DND-41 (cell line): ENCODE measurements at regions not wholly inside any gene's neighbourhood (a gene's known extent, or its start where the extent isn't known, plus 50 kb on each side); places are given as distances from the start of the nearest gene placed in this dataset.

Experiments used
- EZH2 ChIP-seq: IDR thresholded peaks from 3 replicates; pipeline ENCODE4 v1.6.1; 2012; ENCODE audit warnings: borderline replicate concordance, low read depth, mild to moderate bottlenecking, moderate library complexity, low read length, inconsistent platforms; ENCODE audit not compliant: severe bottlenecking
- TF ChIP-seq, protein P1 (sequence below): IDR thresholded peaks from 2 replicates; pipeline ENCODE4 v1.5.1; 2012; ENCODE audit warnings: borderline replicate concordance, low read length, moderate library complexity, mild to moderate bottlenecking; ENCODE audit not compliant: poor library complexity, severe bottlenecking; ENCODE audit errors: extremely low read depth

DNA sequence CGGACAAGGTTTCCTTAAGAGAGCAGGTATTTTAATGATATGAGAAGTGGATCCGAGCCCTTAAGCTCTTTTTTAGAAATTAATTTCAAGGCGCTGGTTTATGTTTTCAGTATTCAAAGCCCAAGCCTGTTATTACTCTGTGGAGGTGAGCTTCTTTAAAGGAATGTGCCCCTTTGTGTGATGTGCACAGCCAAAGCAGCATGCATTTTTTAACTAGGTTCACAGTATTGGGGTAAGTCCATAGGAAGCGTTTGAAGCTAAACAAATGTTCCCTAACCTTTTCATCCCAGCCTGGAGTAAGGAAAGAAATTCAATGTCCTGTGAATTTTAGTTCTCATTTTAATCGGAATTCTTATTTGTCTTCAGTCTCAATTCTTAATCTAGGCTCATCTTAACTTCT is 217.5 kb downstream of the KCTD12 start:
- no peak for TF ChIP-seq EZH2
- TF ChIP-seq, protein P1, sequence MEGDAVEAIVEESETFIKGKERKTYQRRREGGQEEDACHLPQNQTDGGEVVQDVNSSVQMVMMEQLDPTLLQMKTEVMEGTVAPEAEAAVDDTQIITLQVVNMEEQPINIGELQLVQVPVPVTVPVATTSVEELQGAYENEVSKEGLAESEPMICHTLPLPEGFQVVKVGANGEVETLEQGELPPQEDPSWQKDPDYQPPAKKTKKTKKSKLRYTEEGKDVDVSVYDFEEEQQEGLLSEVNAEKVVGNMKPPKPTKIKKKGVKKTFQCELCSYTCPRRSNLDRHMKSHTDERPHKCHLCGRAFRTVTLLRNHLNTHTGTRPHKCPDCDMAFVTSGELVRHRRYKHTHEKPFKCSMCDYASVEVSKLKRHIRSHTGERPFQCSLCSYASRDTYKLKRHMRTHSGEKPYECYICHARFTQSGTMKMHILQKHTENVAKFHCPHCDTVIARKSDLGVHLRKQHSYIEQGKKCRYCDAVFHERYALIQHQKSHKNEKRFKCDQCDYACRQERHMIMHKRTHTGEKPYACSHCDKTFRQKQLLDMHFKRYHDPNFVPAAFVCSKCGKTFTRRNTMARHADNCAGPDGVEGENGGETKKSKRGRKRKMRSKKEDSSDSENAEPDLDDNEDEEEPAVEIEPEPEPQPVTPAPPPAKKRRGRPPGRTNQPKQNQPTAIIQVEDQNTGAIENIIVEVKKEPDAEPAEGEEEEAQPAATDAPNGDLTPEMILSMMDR = no peak
